Activated CD4-positive, alpha-beta T cell treated with anti-CD3 and anti-CD28 coated beads, Interleukin-2, amount 10 ng/mL, durations not matched to agents 24 days and 14 days (primary cell): ENCODE measurements at regions not wholly inside any gene's neighbourhood (a gene's known extent, or its start where the extent isn't known, plus 50 kb on each side); places are given as distances from the start of the nearest gene placed in this dataset.

Experiments
- DNase-seq: peaks from one replicate; pipeline ENCODE4 v3.0.0; 2022
- H3K27ac Mint-ChIP-seq: one replicate; pipeline ENCODE4 v1.8.0; 2022; ENCODE audit warnings: mild to moderate bottlenecking, mixed read lengths
- H3K27me3 Mint-ChIP-seq: one replicate; pipeline ENCODE4 v1.8.0; 2022; ENCODE audit warnings: mixed read lengths
- H3K36me3 Mint-ChIP-seq: one replicate; pipeline ENCODE4 v1.8.0; 2022; ENCODE audit warnings: low read depth, mild to moderate bottlenecking, mixed read lengths
- H3K4me1 Mint-ChIP-seq: one replicate; pipeline ENCODE4 v1.8.0; 2021; ENCODE audit warnings: mixed read lengths
- H3K4me3 Mint-ChIP-seq: one replicate; pipeline ENCODE4 v1.8.0; 2022; ENCODE audit warnings: mild to moderate bottlenecking, moderate library complexity, mixed read lengths
- H3K9me3 Mint-ChIP-seq: one replicate; pipeline ENCODE4 v1.8.0; 2021; ENCODE audit warnings: mixed read lengths
- intact Hi-C: fragments of 100-400 bp; cut with micrococcal nuclease; formaldehyde crosslinking; loops from one replicate; pipeline ENCODE4 v1.15.1; 2023

GRCh38 chr16:86798247-86799041 lies 220.1 kb downstream of the FOXL1 start:
- Mint-ChIP-seq H3K36me3 (no peaks in the 10 kb centered on the region), H3K9me3 (no peaks in the 10 kb centered on the region), H3K4me1 (no peaks in the 10 kb centered on the region), H3K27me3 (peaks cover 10% of the 10 kb centered on the region), H3K27ac (no peak overlapping the region), H3K4me3 (no peak overlapping the region)
- intact Hi-C loops, result no loop called here
- DNase-seq, result no peak

GRCh38 chr16:86799367-86799766 lies 221.0 kb downstream of the FOXL1 start:
- DNase-seq, result no peak
- Mint-ChIP-seq H3K27ac (no peak overlapping the region), H3K9me3 (no peaks in the 10 kb centered on the region), H3K4me1 (no peaks in the 10 kb centered on the region), H3K4me3 (no peak overlapping the region), H3K36me3 (no peaks in the 10 kb centered on the region), H3K27me3 (peaks cover 10% of the 10 kb centered on the region)
- intact Hi-C loops, result no loop called here

GRCh38 chr16:86800894-86801293 lies 222.5 kb downstream of the FOXL1 start:
- no peak for DNase-seq
- H3K27ac Mint-ChIP-seq, result no peak overlapping the region
- no peaks in the 10 kb centered on the region for H3K9me3 Mint-ChIP-seq
- H3K27me3 Mint-ChIP-seq, result peaks cover 10% of the 10 kb centered on the region
- no peaks in the 10 kb centered on the region for H3K36me3 Mint-ChIP-seq
- no peak overlapping the region for H3K4me3 Mint-ChIP-seq
- intact Hi-C loops, result no loop called here
- no peaks in the 10 kb centered on the region for H3K4me1 Mint-ChIP-seq

- Mint-ChIP-seq H3K36me3 (no peaks in the 10 kb centered on the region), H3K4me3 (no peak overlapping the region), H3K4me1 (no peaks in the 10 kb centered on the region), H3K27me3 (peaks cover 10% of the 10 kb centered on the region), H3K27ac (no peak overlapping the region), H3K9me3 (no peaks in the 10 kb centered on the region)
- DNase-seq, result no peak
- intact Hi-C loops, result no loop called here
These were observed 223.7 kb downstream of the FOXL1 start for GRCh38 chr16:86802013-86802412.

GRCh38 chr16:86805188-86805587 lies 226.8 kb downstream of the FOXL1 start:
- H3K27me3 Mint-ChIP-seq, result peaks cover 4% of the 10 kb centered on the region
- intact Hi-C loops, result no loop called here
- H3K27ac Mint-ChIP-seq, result no peak overlapping the region
- H3K4me3 Mint-ChIP-seq, result no peak overlapping the region
- no peaks in the 10 kb centered on the region for H3K36me3 Mint-ChIP-seq
- H3K4me1 Mint-ChIP-seq, result no peaks in the 10 kb centered on the region
- no peak for DNase-seq
- no peaks in the 10 kb centered on the region for H3K9me3 Mint-ChIP-seq

- Mint-ChIP-seq H3K27ac (no peak overlapping the region), H3K4me3 (no peak overlapping the region), H3K36me3 (no peaks in the 10 kb centered on the region), H3K27me3 (peaks cover under 1% of the 10 kb centered on the region), H3K4me1 (no peaks in the 10 kb centered on the region), H3K9me3 (no peaks in the 10 kb centered on the region)
- DNase-seq, result no peak
- intact Hi-C loops, result no loop called here
These were observed 228.0 kb downstream of the FOXL1 start for GRCh38 chr16:86806181-86806837.

- no peaks in the 10 kb centered on the region for H3K4me1 Mint-ChIP-seq
These were observed 228.5 kb downstream of the FOXL1 start for GRCh38 chr16:86806838-86807351.

GRCh38 chr16:86808863-86809444 lies 230.6 kb downstream of the FOXL1 start:
- Mint-ChIP-seq H3K9me3 (no peaks in the 10 kb centered on the region), H3K36me3 (no peaks in the 10 kb centered on the region), H3K27me3 (peaks cover 2% of the 10 kb centered on the region), H3K27ac (no peak overlapping the region), H3K4me1 (no peaks in the 10 kb centered on the region), H3K4me3 (no peak overlapping the region)
- DNase-seq, result no peak
- intact Hi-C loops, result no loop called here

More at GRCh38 chr16:86806838-86807351, 228.5 kb downstream of the FOXL1 start:
- no peak for DNase-seq
- H3K27me3 Mint-ChIP-seq, result peaks cover 2% of the 10 kb centered on the region
- intact Hi-C loops, result no loop called here
- H3K4me3 Mint-ChIP-seq, result no peak overlapping the region
- H3K36me3 Mint-ChIP-seq, result no peaks in the 10 kb centered on the region
- no peaks in the 10 kb centered on the region for H3K9me3 Mint-ChIP-seq
- H3K27ac Mint-ChIP-seq, result no peak overlapping the region

GRCh38 chr16:86809458-86809955 lies 231.2 kb downstream of the FOXL1 start:
- no peak overlapping the region for H3K4me3 Mint-ChIP-seq
- H3K9me3 Mint-ChIP-seq, result no peaks in the 10 kb centered on the region
- no peak overlapping the region for H3K27ac Mint-ChIP-seq
- no peak for DNase-seq
- no peaks in the 10 kb centered on the region for H3K36me3 Mint-ChIP-seq
- peaks cover 2% of the 10 kb centered on the region for H3K27me3 Mint-ChIP-seq
- intact Hi-C loops, result no loop called here
- H3K4me1 Mint-ChIP-seq, result no peaks in the 10 kb centered on the region

GRCh38 chr16:86810062-86810461 lies 231.7 kb downstream of the FOXL1 start:
- peaks cover 2% of the 10 kb centered on the region for H3K27me3 Mint-ChIP-seq
- H3K4me3 Mint-ChIP-seq, result no peak overlapping the region
- no peaks in the 10 kb centered on the region for H3K4me1 Mint-ChIP-seq
- H3K9me3 Mint-ChIP-seq, result no peaks in the 10 kb centered on the region
- intact Hi-C loops, result no loop called here
- H3K27ac Mint-ChIP-seq, result no peak overlapping the region
- H3K36me3 Mint-ChIP-seq, result no peaks in the 10 kb centered on the region
- DNase-seq, result no peak

- peaks cover 2% of the 10 kb centered on the region for H3K27me3 Mint-ChIP-seq
- H3K4me1 Mint-ChIP-seq, result no peaks in the 10 kb centered on the region
- H3K9me3 Mint-ChIP-seq, result no peaks in the 10 kb centered on the region
- H3K4me3 Mint-ChIP-seq, result no peak overlapping the region
- H3K36me3 Mint-ChIP-seq, result no peaks in the 10 kb centered on the region
- H3K27ac Mint-ChIP-seq, result no peak overlapping the region
- intact Hi-C loops, result no loop called here
- no peak for DNase-seq
These were observed 234.1 kb downstream of the FOXL1 start for GRCh38 chr16:86812363-86812970.

GRCh38 chr16:86814256-86814655 lies 235.9 kb downstream of the FOXL1 start:
- intact Hi-C loops, result no loop called here
- Mint-ChIP-seq H3K9me3 (no peaks in the 10 kb centered on the region), H3K36me3 (no peaks in the 10 kb centered on the region), H3K27me3 (peaks cover 2% of the 10 kb centered on the region), H3K27ac (no peak overlapping the region), H3K4me1 (no peaks in the 10 kb centered on the region), H3K4me3 (no peak overlapping the region)
- no peak for DNase-seq

GRCh38 chr16:86816930-86817625 lies 238.7 kb downstream of the FOXL1 start:
- H3K4me1 Mint-ChIP-seq, result no peaks in the 10 kb centered on the region
- peaks cover 2% of the 10 kb centered on the region for H3K27me3 Mint-ChIP-seq
- H3K4me3 Mint-ChIP-seq, result no peak overlapping the region
- intact Hi-C loops, result no loop called here
- no peak overlapping the region for H3K27ac Mint-ChIP-seq
- no peaks in the 10 kb centered on the region for H3K9me3 Mint-ChIP-seq
- no peak for DNase-seq
- H3K36me3 Mint-ChIP-seq, result no peaks in the 10 kb centered on the region
